ENCODE measurements at regions not wholly inside any gene's neighbourhood (a gene's known extent, or its start where the extent isn't known, plus 50 kb on each side); places are given as distances from the start of the nearest gene placed in this dataset.
A peak's percentile ranks its signal among the peaks of the same experiment; 100 is the strongest.
"Not testable (repeated sequence)": the region's sequence is repeated elsewhere in the genome, so short reads cannot be mapped to it uniquely, and the experiment has no call there.

DNA sequence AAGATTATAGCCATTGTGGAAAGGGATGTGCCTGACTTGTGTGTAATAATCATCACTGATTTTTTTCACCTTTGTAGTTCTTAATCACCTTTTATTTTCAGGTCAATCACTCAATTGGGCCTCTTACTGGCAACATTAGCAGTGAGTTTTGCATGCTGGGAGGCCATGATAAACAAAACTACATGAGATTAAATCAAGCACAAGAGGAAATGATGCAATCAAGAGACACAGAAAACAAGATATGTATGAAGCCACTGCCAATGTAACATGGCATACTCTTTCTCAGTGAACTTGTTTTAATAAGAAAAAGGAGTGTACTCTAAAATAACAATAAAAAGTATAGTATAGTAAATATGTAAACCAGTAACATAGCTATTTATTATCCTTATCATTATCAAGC lies 69.9 kb upstream of the FSIP2 start:
- in situ Hi-C loops (cut with HindIII; ENCODE audit: low sequenced_read_pairs) = no loop called here
- no peak for DNase-seq (ENCODE audit: low spot score)

DNA sequence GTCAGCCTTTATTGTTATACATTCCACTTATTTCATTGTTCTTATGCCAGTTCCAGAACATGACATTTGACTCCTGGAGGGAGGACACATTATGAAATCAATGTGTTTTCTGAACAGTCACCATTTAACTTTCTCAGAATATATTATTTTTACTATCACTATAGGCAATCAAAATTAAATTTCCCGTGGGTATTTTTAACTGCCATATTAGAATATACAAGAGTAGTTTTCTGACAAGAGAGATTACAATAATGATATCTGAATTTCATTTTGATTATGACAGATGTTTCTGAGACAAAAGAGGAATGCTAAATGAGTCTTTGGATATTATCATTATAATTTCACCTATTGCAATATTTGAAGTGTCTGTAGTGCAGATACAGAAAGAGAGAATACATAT lies 64.4 kb upstream of the FSIP2 start:
- in situ Hi-C loops (cut with HindIII; ENCODE audit: low sequenced_read_pairs) = no loop called here
- no peak for DNase-seq (ENCODE audit: low spot score)

DNA sequence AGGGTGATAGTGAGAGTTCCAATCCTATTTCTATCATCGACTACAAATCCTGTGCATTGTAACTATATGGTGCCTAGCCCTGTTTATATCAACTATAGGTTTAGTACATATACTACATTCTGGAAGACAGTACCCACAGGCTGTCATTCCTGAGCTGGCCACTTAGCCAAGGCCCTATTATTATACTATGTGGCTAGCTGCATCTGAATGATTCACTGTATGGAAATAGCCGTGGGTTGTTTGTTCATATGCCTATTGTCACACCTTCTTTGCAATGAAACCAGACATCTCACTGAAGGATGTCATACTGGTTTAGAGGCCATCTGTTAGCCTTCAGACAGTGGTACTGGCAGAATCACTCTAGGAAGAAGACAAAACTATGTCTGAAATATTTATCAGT lies 62.3 kb upstream of the FSIP2 start:
- DNase-seq (ENCODE audit: low spot score) = peak; percentile 34
- in situ Hi-C loops (cut with HindIII; ENCODE audit: low sequenced_read_pairs) = no loop called here

DNA sequence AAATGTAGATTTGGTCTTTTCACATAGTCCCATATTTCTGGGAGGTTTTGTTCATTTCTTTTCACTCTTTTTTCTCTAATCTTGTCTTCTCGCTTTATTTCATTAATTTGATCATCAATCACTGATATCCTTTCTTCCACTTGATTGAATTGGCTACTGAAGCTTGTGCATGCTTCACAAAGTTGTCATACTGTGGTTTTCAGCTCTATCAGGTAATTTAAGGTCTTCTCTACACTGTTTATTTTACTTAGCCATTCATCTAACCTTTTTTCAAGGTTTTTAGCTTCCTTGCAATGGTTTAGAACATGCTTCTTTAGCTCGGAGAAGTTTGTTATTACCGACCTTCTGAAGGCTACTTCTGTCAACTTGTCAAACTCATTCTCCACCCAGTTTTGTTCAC lies 51.6 kb upstream of the FSIP2 start:
- DNase-seq (ENCODE audit: low spot score); in situ Hi-C loops (cut with HindIII; ENCODE audit: low sequenced_read_pairs): not testable (repeated sequence)

DNA sequence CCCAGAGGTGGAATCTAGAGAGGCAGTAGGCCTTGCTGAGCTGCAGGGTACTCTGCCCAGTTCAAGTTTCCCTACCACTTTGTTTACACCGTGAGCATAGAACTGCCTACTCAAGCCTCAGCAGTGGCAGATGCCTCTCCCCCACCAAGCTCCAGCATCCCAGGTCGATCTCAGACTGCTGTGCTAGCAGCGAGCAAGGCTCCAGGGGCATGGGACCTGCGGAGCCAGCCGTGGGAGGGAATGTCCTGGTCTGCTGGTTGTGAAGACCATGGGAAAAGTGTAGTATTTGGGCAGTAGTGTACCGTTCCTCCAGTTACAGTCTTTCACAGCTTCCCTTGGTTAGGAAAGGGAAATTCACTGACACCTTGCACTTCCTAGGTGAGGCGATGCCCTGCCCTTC lies 50.6 kb upstream of the FSIP2 start:
- no peak for DNase-seq (ENCODE audit: low spot score)
- in situ Hi-C loops (cut with HindIII; ENCODE audit: low sequenced_read_pairs) = no loop called here

All from G401 (cell line).